Activated CD8-positive, alpha-beta T cell treated with anti-CD3 and anti-CD28 coated beads for 36 hours (primary cell): ENCODE measurements at regions not wholly inside any gene's neighbourhood (a gene's known extent, or its start where the extent isn't known, plus 50 kb on each side); places are given as distances from the start of the nearest gene placed in this dataset.

ENCODE experiments used
- ATAC-seq: fragments of 200-7000 bp; cut with Tn5 transposase; one replicate; pipeline ENCODE4 v1.10.0; 2021; ENCODE audit warnings: mild to moderate bottlenecking, moderate library complexity
- CTCF ChIA-PET: fragments of 350-600 bp; sonication (Branson Sonifier 250); formaldehyde crosslinking; loops from one replicate; lab custom pipeline; 2021; ENCODE audit warnings: antibody characterized with exemption; lab: Charles Lee
- POLR2A ChIA-PET: fragments of 350-600 bp; sonication (Branson Sonifier 250); formaldehyde crosslinking; loops from one replicate; lab custom pipeline; 2021; ENCODE audit warnings: antibody characterized with exemption; lab: Charles Lee
- DNase-seq: peaks from one replicate; pipeline ENCODE4 v3.0.0-alpha.2; 2020
- H3K27ac Mint-ChIP-seq: one replicate; pipeline ENCODE4 v1.8.0; 2021; ENCODE audit warnings: mild to moderate bottlenecking, mixed read lengths
- H3K27me3 Mint-ChIP-seq: one replicate; pipeline ENCODE4 v1.8.0; 2021; ENCODE audit warnings: mixed read lengths
- H3K36me3 Mint-ChIP-seq: one replicate; pipeline ENCODE4 v1.8.0; 2021; ENCODE audit warnings: low read depth, mixed read lengths
- H3K4me1 Mint-ChIP-seq: one replicate; pipeline ENCODE4 v1.8.0; 2021; ENCODE audit warnings: low read depth, mixed read lengths
- H3K4me3 Mint-ChIP-seq: one replicate; pipeline ENCODE4 v1.8.0; 2021; ENCODE audit warnings: mild to moderate bottlenecking, moderate library complexity, mixed read lengths
- H3K9me3 Mint-ChIP-seq: one replicate; pipeline ENCODE4 v1.8.0; 2021; ENCODE audit warnings: mixed read lengths
- CTCF ChIP-seq: fragments of 200-600 bp; IDR thresholded peaks from one replicate; pipeline ENCODE4 v1.8.0; 2022; ENCODE audit warnings: antibody characterized with exemption, mild to moderate bottlenecking
- intact Hi-C: fragments of 100-400 bp; cut with micrococcal nuclease; formaldehyde crosslinking; loops from one replicate; pipeline ENCODE4 v1.10.0; 2022

DNA sequence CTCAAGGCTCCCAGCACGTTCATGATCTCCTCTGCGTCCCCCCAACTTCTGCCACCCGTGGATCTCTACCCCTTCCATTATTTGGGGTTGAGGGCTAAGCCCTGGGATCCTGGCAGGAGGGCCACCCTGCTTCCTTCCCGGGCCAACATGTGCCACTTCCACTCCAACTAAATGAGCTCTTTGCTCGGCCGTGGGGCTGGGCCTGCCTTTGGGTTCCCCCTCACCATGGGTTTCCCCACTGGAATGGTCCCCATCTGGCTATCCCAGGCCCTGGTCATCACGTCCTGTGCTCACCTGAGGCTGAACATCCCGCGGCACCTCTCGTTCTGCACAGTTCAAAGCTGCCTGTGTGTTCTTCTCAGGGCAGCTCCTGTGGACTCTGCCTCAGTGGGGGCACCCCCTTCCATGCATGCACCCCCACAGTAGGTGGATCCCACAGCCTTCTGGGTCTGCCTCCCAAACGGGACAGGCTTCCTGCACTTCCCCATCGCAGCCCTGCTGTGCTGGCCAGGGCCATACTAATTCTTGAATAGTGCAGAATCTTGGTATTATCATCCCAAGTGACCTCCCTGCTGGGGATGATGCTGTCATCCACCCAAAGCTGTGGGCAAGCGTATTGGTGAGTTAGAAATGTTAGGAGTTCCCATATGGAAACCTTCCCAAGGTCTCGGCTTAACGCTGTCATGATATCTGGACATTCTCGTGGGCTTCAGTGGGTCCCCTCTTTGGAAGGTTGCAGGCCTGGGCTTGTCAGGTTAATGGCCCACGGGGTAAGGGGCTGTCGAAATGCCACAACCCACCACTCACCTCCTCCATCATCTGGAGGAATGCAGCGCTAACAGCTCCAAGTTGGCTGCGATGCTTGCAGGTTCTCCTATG lies 150.5 kb upstream of the TWIST2 start:
- intact Hi-C loops, result no loop called here
- ATAC-seq, result no peak
- no peak overlapping the region for H3K27ac Mint-ChIP-seq
- H3K4me1 Mint-ChIP-seq, result no peaks in the 10 kb centered on the region
- CTCF ChIA-PET, result interaction anchor here (1.6 kb wide), 1 partner anchor 11 kb away, joined by 3 read pairs; no protein-coding TSS in a partner anchor
- no peak overlapping the region for H3K4me3 Mint-ChIP-seq
- H3K27me3 Mint-ChIP-seq, result no peaks in the 10 kb centered on the region
- TF ChIP-seq CTCF, result no peak
- H3K9me3 Mint-ChIP-seq, result no peaks in the 10 kb centered on the region
- no peak for DNase-seq
- POLR2A ChIA-PET, result no interaction called here
- no peaks in the 10 kb centered on the region for H3K36me3 Mint-ChIP-seq

- ChIA-PET CTCF (no interaction called here), POLR2A (no interaction called here)
- ATAC-seq (no peak), DNase-seq (no peak)
- no peak overlapping the region for H3K27ac Mint-ChIP-seq
- no peak for TF ChIP-seq CTCF
- no peaks in the 10 kb centered on the region for H3K36me3 Mint-ChIP-seq
- intact Hi-C loops, result no loop called here
- H3K4me1 Mint-ChIP-seq, result no peaks in the 10 kb centered on the region
- no peaks in the 10 kb centered on the region for H3K9me3 Mint-ChIP-seq
- no peak overlapping the region for H3K4me3 Mint-ChIP-seq
- H3K27me3 Mint-ChIP-seq, result no peaks in the 10 kb centered on the region
Measured at GRCh38 chr2:238698072-238698352, 149.9 kb upstream of the TWIST2 start.

GRCh38 chr2:238698451-238699306 lies 149.2 kb upstream of the TWIST2 start:
- POLR2A ChIA-PET, result no interaction called here
- H3K36me3 Mint-ChIP-seq, result no peaks in the 10 kb centered on the region
- CTCF ChIA-PET, result interaction anchor here (1.5 kb wide), 1 partner anchor 21 kb away, joined by 4 read pairs; no protein-coding TSS in a partner anchor
- no peaks in the 10 kb centered on the region for H3K4me1 Mint-ChIP-seq
- no peaks in the 10 kb centered on the region for H3K9me3 Mint-ChIP-seq
- TF ChIP-seq CTCF, result no peak
- ATAC-seq (no peak), DNase-seq (no peak)
- no peaks in the 10 kb centered on the region for H3K27me3 Mint-ChIP-seq
- no peak overlapping the region for H3K4me3 Mint-ChIP-seq
- no peak overlapping the region for H3K27ac Mint-ChIP-seq
- intact Hi-C loops, result no loop called here

- ATAC-seq (no peak), DNase-seq (no peak)
- H3K27me3 Mint-ChIP-seq, result no peaks in the 10 kb centered on the region
- TF ChIP-seq CTCF, result no peak
- CTCF ChIA-PET, result interaction anchor here (1.5 kb wide), 1 partner anchor 20 kb away, joined by 4 read pairs; no protein-coding TSS in a partner anchor
- no peak overlapping the region for H3K4me3 Mint-ChIP-seq
- no peaks in the 10 kb centered on the region for H3K4me1 Mint-ChIP-seq
- H3K9me3 Mint-ChIP-seq, result no peaks in the 10 kb centered on the region
- H3K36me3 Mint-ChIP-seq, result no peaks in the 10 kb centered on the region
- no peak overlapping the region for H3K27ac Mint-ChIP-seq
- intact Hi-C loops, result no loop called here
- POLR2A ChIA-PET, result interaction anchor here (0.7 kb wide), 1 partner anchor 86 kb away, joined by 3 read pairs; no protein-coding TSS in a partner anchor
Measured at GRCh38 chr2:238699307-238700116, 148.4 kb upstream of the TWIST2 start.
